GM06990 (cell line): ENCODE measurements at regions not wholly inside any gene's neighbourhood (a gene's known extent, or its start where the extent isn't known, plus 50 kb on each side); places are given as distances from the start of the nearest gene placed in this dataset.
"Not testable (repeated sequence)": the region's sequence is repeated elsewhere in the genome, so short reads cannot be mapped to it uniquely, and the experiment has no call there.

Experiments
- DNase-seq: peaks from one replicate; pipeline ENCODE4 v3.0.0-alpha.2; 2011; ENCODE audit not compliant: insufficient read length; ENCODE audit errors: extremely low read depth
- H3K27me3 ChIP-seq: replicated peaks from 2 replicates; pipeline ENCODE4 v1.6.0; 2011; ENCODE audit warnings: low read length; ENCODE audit not compliant: control insufficient read depth, insufficient read depth
- H3K36me3 ChIP-seq: 2 replicates; pipeline ENCODE4 v1.5.1; 2011; ENCODE audit warnings: low read length; ENCODE audit not compliant: control insufficient read depth, insufficient read depth
- H3K4me3 ChIP-seq: replicated peaks from 2 replicates; pipeline ENCODE4 v1.5.1; 2011; ENCODE audit warnings: low read depth, mild to moderate bottlenecking, control low read depth, low read length
- TF ChIP-seq, protein P1 (sequence below): IDR thresholded peaks from 2 replicates; pipeline ENCODE4 v1.5.1; 2011; ENCODE audit warnings: low read length, control low read depth, mild to moderate bottlenecking, inconsistent platforms; ENCODE audit not compliant: insufficient read depth, poor library complexity, severe bottlenecking

DNA sequence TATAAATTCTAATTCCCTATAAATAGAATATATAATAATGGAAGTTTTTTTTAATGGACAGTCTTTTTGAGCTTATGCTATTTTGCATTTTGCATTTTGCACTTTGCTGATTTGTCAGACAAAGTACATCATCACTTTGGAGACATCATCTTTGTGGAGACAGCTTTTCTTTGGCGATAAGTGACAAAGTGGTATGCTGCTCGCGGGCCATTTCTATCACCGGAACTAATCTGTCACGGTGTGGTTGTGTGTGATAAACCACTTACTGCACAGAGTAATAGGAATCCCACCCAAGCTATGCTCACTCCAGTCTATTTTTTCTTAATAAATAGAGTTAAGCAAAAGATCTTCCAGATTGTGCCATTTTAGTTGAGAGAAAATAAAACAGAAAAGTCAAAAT, 133.1 kb downstream of the MACIR start:
- H3K27me3 ChIP-seq: no peaks in the 10 kb centered on the region
- H3K4me3 ChIP-seq: no peak overlapping the region
- no peak for DNase-seq
- TF ChIP-seq, protein P1, sequence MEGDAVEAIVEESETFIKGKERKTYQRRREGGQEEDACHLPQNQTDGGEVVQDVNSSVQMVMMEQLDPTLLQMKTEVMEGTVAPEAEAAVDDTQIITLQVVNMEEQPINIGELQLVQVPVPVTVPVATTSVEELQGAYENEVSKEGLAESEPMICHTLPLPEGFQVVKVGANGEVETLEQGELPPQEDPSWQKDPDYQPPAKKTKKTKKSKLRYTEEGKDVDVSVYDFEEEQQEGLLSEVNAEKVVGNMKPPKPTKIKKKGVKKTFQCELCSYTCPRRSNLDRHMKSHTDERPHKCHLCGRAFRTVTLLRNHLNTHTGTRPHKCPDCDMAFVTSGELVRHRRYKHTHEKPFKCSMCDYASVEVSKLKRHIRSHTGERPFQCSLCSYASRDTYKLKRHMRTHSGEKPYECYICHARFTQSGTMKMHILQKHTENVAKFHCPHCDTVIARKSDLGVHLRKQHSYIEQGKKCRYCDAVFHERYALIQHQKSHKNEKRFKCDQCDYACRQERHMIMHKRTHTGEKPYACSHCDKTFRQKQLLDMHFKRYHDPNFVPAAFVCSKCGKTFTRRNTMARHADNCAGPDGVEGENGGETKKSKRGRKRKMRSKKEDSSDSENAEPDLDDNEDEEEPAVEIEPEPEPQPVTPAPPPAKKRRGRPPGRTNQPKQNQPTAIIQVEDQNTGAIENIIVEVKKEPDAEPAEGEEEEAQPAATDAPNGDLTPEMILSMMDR: no peak
- no peaks in the 10 kb centered on the region for H3K36me3 ChIP-seq

DNA sequence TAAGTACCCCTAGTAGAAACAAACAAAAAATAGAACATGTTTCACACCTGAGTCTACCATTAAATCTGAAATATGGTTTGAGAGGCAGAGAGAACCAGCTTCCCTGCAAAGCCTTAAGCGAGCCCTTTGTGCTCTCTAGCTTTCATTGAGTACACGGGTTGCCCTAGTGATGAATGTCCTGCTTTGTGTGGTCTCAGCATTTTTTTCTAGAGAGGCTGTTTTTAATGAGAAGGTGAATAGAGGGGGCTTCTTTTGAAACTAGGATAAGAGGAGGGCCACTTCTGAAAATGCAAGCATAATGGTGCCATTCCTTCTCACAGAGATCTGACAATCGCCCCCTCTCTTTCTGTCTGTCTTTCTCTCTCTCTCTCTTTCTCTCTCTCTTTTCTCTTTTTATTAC, 131.3 kb downstream of the MACIR start:
- no peak for DNase-seq

DNA sequence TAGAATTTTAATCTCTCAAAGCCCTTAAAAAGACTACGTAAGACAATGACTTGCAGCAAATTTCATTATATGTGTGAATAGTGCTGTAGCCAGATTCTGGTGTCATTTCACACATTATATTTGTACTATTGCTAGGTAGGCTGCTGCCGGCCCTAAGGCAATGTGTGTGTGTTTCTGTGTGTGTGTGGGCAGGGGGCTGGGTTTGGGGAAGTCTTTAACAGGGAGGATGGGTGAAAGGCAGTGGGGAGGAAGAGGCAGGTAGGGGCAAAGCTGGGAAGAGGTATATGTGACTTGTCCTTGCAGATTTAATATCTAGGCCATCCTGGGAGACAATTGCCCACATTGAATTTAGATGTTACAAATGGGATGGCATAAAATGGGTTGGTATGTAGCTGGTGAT, 130.8 kb downstream of the MACIR start:
- Histone ChIP-seq H3K27me3 (no peaks in the 10 kb centered on the region), H3K36me3 (no peaks in the 10 kb centered on the region), H3K4me3 (no peak overlapping the region)
- DNase-seq: no peak
- TF ChIP-seq, protein P1: no peak

More for the DNA sequence above, 131.3 kb downstream of the MACIR start:
- TF ChIP-seq, protein P1: no peak
- no peak overlapping the region for H3K4me3 ChIP-seq
- no peaks in the 10 kb centered on the region for H3K27me3 ChIP-seq
- H3K36me3 ChIP-seq: no peaks in the 10 kb centered on the region

DNA sequence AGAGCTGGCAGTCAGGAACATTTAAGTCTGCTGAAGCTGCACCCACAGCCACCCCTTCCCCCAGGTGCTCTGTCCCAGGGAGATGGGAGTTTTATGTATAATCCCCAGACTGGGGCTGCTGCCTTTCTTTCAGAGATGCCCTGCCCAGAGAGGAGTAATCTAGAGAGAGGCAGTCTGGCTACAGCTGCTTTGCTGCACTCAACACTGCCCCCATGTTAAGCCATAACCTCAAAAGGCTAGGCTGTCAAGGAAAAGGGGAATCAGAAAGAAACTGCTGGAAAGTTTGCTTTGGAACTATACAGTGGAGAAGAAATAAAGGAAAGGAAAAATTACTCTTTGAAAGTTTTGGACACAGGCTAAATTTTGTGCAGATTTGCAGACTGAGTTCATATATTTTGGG, 127.2 kb downstream of the MACIR start:
- TF ChIP-seq, protein P1: no peak
- H3K27me3 ChIP-seq: no peaks in the 10 kb centered on the region
- H3K36me3 ChIP-seq: no peaks in the 10 kb centered on the region
- H3K4me3 ChIP-seq: no peak overlapping the region
- DNase-seq: no peak

DNA sequence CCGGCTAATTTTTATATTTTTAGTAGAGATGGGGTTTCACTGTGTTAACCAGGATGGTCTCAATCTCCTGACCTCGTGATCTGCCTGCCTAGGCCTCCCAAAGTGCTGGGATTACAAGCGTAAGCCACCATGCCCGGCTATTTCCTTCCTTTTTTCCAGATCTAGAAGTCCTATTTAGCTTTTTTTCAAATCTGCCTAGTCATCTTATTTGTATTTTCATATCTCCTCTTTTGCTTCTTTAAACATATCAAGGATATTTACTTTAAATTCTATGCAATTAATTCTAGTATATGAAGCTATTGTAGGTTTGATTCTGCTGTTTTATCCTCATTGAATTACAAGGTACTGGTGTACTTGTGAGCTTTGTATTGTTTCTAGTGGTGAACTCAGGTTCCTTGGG, 119.1 kb downstream of the MACIR start:
- not testable (repeated sequence) for H3K36me3 ChIP-seq, DNase-seq, H3K27me3 ChIP-seq, H3K4me3 ChIP-seq

DNA sequence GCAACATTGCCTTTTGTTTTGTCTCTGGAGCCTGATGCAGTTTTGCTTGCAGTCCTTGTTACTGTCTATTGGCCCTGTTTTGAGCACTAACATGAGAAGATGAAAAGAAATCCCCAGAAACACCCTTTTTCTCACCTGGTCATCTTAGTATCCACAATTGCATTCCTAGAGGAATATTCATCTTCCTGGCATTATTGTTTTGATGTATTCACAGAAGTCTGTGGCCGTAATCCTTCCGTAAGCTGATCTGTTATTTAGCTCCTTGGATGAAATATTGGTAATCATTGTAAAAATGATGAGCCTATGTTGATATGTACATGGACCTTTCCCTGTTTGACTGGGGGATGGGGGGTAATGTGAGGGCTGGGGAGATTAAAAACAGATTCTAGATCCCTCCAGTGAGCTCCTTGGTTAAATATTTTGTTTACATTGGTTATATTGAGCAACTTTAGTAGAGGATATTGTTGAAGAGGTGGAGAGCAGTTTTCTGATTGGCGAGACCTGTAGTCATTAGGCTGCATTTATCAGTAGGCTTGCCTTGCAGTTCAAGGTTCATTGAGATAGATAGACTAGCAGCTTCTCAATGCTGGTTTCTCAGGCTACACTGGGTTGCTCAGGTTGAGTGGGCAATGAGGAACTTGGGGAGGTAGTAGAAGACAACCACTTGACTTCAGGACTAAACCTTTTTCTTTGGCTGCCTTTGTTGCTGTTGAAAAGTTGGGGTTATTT, 117.5 kb downstream of the MACIR start:
- Histone ChIP-seq H3K36me3 (no peaks in the 10 kb centered on the region), H3K27me3 (no peaks in the 10 kb centered on the region), H3K4me3 (no peak overlapping the region)
- TF ChIP-seq, protein P1: no peak
- DNase-seq: no peak
